NCI-H1417 (cell line): ENCODE measurements at regions not wholly inside any gene's neighbourhood (a gene's known extent, or its start where the extent isn't known, plus 50 kb on each side); places are given as distances from the start of the nearest gene placed in this dataset.
A peak's percentile ranks its signal among the peaks of the same experiment; 100 is the strongest.
"Not testable (repeated sequence)": the region's sequence is repeated elsewhere in the genome, so short reads cannot be mapped to it uniquely, and the experiment has no call there.

Experiments
- DNase-seq, 3 experiments: peaks; one replicate each; lab custom pipeline; 2025; lab: John Stamatoyannopoulos, UW

DNA sequence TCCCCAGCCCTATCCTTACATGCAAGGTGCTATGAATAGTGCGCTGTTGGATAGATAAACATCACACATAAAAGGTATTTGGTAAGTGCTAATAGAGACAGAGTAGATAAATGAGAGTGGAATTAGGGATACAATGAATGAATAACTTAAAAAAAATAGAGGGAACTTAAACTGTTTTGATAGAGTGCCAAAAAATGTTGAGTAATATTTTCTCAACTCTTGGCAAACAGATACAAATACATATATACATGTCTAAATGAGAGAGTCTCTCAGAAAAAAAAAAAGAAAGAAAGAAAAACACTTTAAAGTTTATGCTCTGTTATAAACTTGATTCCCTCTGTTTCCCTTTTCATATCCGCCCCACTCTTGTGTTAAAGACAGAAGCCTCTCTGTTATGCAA is 667.4 kb downstream of the ROBO2 start:
- no peak for DNase-seq

DNA sequence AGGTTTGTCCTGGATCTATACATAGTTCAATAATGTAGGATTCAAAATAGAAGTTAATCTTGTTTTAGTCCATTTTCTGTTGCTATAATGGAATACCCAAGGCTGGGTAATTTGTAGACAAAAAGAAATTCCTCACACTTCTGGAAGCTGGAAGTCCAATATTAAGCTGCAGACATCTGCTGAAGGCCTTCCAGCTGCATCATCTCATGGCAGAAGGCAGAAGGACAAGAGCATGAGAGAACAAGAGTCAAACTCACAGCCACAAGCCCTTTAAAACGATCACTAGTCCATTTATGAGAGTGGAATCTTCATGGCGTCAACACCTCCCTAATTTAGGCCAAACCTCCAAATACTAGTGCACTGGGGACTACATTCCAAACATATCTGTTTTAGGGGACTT is 669.3 kb downstream of the ROBO2 start:
- DNase-seq, result no peak

DNA sequence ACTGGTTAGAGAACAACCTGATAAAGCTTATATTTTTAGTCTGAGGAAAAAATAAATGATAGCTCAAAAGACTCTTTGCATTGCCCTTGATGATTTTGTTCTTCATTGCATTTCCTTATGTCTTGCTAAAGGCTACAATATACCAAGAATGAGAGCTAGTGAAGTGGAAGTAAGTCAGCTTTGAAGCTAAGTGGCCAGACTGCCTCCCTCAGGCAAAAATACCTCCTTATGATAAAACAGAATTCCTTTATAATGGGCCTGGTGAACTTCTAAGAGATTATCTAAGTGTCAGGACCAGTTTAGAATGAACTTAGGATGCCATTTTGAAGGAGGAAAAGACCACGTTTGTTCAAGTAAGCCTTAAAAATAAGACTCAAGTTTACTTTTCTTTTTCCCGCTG is 678.4 kb downstream of the ROBO2 start:
- DNase-seq, result no peak

DNA sequence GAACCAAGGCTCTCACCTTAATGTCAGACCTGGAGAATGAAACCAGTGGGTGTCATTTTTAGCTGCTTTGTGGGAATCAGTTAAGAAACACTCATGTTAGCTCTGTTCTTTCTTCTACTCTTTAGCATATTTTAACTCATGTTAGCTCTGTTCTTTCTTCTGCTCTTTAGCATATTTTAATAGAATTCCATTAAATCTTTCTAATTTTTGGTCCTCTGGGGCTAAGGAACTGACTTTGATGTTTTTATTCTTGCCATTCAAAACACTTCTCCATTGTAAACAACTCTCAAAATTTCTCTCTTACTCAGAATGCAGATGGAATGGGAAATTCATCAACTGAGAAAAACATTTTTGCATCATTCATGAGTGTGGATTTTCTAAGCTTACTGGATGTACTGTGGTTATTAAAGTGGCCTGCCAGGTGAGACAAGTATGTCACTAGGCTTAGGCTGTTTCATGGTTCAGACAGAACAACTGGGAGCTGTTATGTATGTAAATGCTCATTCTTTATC is 680.6 kb downstream of the ROBO2 start:
- no peak for DNase-seq

DNA sequence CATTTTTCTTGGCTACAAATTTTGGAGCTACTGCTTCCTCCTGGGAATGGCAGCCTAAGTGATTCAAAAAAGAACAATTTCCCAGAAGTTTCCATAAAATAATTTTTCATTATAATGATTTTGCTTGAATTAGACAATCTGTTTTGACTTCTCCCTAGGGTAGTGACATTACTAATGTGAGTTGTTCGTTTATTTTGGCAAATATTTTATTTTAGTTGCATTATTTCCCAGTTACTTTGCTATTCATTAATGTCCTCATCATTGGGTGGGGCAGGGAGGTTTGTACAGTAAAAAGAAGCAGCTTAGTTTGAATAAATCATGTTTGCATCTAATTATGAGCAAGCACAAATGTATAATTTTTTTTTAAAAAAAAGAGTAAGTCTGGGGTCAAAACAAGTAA is 686.6 kb downstream of the ROBO2 start:
- no peak for DNase-seq

DNA sequence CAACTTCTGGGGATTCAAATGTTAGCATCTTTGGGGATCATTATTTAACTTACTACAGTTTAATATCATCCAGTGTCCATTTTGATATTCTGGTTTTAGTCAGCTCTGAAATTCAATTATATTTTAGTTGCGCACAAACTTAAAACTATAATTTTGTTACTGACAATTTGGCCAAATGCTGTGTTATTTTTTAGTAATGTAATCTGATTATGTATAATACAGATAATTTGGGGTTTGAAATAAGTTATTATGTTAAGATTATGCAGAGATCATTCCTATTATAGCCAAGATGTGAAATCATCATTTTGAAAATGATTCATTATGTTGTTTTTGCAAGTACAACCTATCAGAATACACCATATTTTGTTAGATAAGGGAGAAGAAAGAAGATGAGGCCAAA is 706.1 kb downstream of the ROBO2 start:
- DNase-seq, result no peak

DNA sequence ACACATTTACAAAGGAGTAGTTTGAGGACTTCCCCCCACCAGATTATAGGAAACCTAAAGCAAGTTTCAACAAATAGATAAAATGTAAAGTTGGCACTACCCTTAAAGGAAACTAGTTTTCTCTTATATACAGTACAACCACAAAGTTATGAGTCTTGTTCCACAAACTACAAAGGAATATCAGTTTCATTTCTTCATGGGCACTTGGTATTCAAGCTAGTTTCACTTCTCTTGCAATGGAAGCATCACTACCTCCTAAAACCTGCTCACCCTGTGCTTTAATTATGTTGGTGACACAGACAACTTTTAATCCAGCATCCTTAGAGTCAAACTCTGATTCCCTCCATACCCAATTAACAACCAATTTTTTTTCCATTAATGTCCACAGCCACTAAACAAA is 707.0 kb downstream of the ROBO2 start:
- DNase-seq, result no peak

DNA sequence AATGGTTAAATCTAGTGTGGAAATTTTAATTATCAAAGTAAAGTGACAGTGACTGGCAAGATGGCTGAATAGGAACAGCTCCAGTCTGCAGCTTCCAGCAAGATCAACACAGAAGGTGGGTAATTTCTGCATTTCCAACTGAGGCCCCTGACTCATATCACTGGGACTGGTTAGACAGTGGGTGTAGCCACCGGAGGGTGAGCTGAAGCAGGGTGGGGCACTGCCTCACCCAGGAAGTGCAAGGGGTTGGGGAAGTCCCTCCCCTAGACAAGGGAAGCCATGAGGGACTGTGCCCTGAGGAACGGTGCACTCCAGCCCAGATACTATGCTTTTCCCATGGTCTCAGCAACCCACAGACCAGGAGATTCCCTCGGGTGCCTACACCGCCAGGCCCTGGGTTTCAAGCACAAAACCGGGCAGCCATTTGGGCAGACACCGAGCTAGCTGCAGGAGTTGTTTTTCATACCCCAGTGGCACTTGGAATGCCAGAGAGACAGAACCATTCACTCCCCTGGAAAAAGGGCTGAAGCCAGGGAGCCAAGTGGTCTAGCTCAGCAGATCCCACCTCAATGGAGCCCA is 716.6 kb downstream of the ROBO2 start:
- DNase-seq, result not testable (repeated sequence)

DNA sequence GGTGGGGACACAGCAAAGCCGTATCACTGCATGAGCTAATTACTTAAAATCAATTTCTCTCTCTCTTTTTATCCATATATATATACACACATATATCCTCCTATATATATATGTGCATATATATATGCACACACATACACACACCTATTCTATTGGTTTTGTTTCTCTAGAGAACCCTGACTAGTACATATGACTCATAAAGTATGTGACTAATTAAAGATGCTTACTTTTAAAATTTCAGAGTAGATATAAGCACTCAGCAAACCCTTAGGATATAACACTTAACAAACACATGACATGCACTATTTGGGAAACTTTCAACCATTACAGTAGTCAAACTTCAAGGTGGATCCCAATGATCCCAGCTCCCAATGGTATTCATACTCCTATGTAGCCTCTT is 732.6 kb downstream of the ROBO2 start:
- DNase-seq, result no peak

DNA sequence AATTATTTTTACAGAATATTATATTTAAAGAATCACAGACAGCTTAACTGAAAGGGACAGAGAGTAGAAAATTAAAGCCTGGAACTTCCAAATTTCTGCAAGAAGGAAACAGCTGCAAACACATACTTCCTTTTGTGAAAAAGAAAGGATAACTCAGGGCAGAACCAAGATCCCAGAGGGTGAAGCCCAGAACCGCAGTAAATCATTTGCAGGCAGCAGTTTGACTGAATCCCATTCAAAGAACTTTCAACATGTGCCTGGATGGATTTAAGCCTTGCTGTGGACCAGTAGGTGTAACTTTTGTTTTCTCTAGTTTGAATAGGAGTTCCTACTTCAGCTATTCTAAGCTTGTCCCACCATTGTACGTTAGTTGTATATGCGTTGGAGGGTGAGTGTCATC is 733.2 kb downstream of the ROBO2 start:
- no peak for DNase-seq

DNA sequence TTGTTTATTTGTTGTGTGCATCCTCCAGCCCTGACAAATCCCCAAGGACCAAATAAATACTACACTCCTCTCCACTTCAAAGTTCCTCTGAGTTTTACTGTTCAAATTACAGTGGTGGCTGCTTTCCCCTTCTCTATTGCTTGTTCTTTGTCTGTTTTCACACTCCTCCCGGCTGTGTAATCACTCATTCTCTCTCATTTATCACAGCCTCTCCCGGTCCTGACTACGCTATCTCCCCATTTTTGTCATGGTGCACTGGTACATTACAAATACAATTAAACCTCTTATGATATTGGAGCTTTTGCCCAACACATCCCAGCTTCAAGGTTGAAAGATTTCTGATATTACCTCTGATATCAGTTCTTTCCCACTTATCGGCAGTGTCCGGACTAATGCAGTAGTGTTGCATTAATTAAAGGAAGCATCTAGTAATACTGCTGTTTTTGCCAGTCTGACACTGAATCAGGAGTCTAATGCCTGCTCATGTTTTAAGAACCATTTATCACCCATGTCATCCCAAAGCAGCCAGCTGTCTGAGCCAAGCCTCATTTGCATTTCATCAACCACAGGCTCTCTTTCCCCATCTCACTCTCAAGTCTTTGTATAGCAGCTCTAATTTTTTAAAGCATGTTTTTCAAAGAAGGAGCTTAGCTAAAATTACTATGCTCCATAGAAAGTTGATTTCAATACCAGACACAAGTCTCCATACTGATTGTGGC is 740.5 kb downstream of the ROBO2 start:
- peak in 2 of 3 experiments; percentile 9 to 14 for DNase-seq

DNA sequence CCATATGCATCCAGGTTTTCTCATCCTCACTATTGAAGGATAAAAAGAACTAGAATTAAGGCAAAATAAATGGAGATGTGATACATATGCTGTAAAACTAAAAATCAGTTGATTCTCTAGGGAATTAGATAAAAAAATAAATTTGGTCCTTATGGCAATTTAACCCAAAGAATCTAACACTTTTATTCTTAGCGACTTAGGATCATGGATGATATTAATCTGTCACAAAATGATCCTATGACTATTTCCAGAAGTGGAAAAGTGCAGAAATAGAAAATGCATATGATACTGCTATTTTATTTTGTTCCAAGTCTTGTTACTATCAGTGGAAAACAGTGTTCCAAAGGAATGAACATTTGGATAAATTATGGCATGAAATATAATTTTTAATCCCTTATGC is 746.3 kb downstream of the ROBO2 start:
- no peak for DNase-seq

DNA sequence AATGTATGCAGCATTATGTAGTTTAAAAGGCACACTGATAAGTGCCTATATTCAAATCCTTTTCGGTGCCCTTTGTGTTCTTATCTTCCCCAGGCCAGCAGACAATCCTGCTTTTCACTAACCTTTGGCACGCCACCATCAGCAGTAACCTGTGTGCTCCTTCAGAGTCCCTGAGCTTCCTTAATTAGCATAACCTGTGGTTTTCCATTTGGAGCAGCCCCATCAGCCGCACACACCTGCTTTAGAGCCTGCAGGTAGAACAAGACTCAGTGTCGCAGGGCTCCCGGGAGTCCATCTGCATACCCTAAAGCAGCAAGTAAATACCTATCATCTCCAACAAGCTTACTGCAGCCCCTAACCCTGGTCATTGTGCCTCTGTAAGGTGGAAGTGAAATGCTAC is 755.1 kb downstream of the ROBO2 start:
- peak in 1 of 3 experiments; percentile 78 for DNase-seq

DNA sequence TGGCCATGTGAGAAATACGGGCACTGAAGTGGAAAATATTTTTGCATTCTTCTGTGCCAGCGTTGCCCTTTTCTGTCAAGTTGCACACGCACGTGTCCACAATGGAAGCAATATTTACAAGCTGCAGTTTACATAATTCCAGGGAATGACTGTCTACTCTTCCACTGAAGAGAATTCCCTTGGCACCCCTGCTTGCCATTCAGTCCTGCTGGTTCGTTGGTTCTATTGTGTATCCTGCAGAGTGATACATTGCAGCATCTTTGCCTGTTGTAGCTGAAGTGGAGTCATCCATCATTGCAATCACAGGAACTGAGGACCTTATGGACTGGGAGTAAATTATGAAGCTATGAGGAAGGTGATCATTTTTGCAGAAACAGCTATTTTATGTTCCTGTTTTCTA is 759.4 kb downstream of the ROBO2 start:
- DNase-seq, result peak in 1 of 3 experiments; percentile 82

DNA sequence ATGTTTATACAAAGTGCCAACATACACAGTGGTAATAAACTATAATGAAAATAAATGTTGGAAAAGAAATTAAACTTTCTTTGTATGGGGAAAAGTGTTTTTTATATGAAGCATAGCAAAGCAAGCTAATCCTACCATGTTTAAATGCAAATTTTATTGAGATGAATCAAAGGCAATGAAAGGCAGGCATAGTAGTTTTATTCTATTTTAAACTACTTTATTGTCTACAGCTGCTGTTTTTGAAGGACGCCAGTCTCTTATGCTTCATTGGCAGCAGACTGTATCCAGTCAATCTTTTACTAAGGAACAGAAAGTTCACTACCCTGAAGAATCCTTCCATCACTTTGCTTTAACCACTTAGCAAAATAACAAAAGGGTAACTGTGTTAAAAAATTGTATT is 761.0 kb downstream of the ROBO2 start:
- no peak for DNase-seq

DNA sequence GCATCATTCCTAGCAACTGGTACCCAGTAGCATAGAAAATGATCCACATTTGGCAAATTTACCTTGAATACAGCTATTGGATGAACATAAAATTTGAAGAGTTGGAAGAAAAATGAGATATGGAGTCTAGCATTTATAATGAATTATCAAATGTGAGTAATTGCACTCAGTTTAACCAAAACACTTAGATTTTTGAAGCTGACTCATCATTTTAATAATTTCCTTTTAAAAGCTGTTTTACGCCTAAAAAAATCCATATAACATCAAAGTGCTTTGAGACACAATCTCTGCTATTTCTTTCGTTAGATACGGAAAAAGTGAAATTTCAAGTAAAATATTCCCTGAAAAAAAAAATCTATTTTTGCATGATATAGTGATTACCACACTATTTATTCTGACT is 767.4 kb downstream of the ROBO2 start:
- DNase-seq, result no peak

DNA sequence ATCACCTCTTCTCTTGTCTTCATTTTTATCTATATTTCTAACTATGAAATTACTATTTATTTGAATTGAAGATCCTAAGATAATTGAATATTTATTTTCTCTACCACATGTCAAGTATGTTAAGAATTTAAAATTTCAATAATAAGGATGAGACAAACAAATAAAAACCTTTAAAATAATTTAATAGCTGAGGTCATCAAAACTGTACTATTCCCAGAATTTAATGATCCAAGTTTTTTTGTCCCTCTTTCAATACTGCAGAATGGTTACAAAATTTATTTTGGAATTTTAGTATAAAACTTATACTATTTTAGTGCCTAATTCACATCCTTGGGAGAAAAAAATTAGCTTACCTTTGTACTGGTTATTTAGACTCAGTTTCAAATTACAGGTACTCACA is 774.9 kb downstream of the ROBO2 start:
- no peak for DNase-seq

DNA sequence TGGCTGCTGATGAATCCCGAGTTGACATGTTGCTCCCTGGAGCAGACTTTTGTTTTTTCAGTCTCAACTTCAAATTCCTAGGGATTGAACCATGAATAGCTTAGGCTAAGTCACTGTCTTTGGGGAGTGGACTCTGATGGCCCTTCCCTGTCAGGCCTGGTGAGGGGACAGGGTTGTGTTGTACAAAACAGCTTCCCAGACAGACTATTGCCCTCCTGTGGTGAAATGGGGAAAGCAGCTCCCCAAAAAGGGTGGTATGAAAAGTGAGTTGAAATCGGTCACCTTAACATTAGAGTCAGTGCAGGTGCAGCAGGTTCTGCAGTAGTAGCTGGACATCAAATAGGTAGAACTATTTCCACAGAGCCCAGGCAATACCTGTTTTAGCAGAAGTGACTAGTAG is 775.6 kb downstream of the ROBO2 start:
- DNase-seq, result peak in 2 of 3 experiments; percentile 4

DNA sequence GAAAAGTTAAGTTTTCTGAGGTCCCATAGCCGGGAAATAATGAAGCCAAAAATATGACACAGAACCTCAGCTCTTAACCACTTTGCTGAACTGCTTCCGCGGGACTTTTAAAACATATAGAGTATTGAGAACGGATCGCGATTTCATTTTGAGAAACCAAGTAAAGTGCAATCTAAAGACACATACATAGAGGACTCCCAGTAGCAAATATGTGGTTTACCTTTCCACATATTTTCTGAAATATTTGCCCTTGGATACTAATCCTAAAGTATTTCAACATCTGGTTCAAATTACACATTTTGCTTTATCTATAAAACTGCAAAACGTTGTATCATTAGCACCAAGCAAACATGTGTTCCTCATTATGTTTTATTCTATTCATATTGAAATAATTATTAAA is 776.5 kb downstream of the ROBO2 start:
- DNase-seq, result no peak

DNA sequence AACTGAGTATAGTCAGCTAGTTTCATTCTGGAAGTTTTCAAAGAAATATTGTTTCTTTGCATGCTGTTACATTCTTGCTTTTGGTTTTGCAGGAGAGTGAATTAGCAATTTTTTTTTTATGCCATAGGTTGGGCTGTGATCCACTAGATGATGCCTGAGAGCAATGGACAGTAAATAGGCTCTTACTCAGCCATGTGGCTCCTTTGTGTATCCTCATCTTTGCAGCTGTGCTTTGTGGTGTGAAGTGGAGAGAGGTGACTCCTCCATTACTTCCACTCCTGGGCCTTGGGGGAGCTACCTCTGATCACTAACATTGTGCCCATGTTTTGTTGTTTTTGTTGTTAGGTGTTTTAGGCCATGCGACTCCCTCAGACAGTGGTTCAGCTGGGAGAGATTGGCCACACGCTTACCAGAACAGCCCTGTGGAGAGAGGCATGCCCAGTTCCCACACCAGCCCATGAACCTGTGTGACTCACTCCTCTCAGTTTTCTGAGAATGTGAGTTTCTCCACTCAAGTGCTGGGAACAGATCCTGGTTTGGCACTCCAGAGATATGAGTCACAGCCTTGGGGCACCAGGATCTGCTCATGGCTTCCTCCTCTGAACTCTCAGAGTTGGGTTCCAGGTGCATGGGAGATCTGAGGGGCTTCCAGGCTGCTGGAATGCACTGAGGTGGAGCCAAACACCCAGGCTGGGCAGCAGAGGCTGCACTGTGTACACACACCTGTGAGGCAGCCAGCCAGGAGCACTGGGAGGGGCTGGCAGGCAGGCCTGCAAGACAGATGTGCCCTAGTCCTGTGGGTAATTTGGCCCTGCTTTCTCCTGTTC is 785.3 kb downstream of the ROBO2 start:
- no peak for DNase-seq

DNA sequence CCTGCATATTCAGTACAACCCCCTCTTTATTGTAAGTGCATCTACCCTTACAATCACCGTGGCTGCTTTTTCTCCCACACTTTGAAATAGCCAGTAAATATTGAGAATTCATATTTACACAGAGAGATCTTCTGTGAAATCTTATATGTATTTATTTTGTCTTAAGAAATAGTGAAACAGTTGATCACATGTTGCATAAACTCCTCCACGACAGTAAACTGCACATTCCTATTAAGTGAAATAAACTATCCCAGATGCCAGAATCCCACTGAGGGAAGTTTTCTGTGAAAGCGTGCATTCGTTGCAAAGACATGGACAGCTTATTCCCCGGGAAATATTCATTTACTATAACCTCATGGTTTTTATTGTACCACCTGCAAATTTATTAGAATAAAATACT is 796.0 kb downstream of the ROBO2 start:
- DNase-seq, result no peak

DNA sequence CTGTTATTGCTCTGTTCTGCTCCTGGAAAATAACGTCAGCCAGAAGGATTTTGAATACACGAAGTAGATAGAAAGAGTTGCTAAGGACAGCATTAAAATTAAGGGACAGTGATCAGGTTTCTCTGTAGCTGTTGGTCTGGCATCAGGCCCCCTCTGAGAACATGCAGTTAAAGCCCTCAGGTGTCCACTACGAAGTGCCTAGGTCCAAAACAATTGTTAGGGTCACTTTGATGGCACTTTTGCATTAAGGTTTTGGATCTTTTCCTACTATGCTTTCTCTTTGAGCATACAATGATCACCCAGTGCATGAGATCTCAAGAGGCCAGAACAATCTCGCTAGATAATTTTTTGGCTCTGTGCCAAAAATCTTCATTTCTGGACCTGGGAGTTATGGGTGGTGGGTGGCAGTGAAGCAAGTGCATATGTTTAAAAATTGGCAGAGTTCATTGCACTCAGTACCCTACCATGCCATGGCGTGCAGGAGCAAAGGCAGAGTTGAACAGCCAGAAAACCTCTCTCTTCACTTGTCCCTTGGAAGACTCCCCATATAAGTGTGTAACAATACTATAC is 797.6 kb downstream of the ROBO2 start:
- peak in 1 of 3 experiments; percentile 3 for DNase-seq

DNA sequence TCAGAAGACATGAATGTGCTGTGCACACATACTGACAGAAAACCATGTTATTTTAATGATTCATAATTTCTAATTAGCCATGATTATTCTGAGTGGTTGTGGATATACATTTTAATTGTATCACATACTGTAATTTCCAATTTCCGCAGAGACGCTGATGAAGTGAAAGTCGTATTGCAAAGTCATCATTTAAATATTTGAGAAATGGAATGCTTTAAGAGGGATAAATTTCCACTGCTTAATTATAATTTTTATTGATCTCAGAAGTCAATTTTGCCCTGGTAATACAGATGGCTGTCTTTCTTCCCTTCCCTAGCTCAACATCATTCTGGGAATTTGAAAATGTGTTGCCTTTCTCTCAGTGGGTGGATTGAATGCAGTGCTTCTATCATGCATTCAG is 819.3 kb downstream of the ROBO2 start:
- DNase-seq, result no peak
